NCI-H1930 (cell line): ENCODE measurements at regions not wholly inside any gene's neighbourhood (a gene's known extent, or its start where the extent isn't known, plus 50 kb on each side); places are given as distances from the start of the nearest gene placed in this dataset.
"Not testable (repeated sequence)": the region's sequence is repeated elsewhere in the genome, so short reads cannot be mapped to it uniquely, and the experiment has no call there.

Experiments
- DNase-seq, 2 experiments: peaks; one replicate each; lab custom pipeline; 2025; lab: John Stamatoyannopoulos, UW

- DNase-seq: no peak
These were observed 251.2 kb downstream of the PAPSS1 start for GRCh38 chr4:107468812-107469211.

DNA sequence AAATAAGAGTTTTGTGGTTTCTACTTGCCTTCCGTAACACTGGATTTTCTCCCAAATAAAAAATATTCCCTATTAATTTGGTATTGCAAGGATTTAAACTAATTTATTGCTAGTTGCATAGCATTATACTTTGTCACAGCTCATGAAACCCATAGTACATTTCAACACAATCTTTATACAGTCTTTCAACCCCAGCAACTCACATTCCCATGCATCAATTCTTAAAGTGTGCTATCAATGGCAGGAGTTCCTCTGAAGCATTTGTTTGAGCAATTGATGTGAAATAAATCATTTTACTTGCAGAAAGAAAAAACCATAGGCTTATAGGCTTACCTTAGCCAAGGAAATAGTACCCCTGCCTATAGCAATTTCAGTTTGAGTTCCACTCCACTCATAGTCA is 251.9 kb downstream of the PAPSS1 start:
- DNase-seq: no peak

- DNase-seq: no peak
These were observed 252.6 kb downstream of the PAPSS1 start for GRCh38 chr4:107467461-107467860.

- no peak for DNase-seq
These were observed 261.8 kb downstream of the PAPSS1 start for GRCh38 chr4:107458194-107458593.

GRCh38 chr4:107453987-107454386 is 266.0 kb downstream of the PAPSS1 start:
- no peak for DNase-seq

- DNase-seq: no peak
These were observed 267.1 kb downstream of the PAPSS1 start for GRCh38 chr4:107452717-107453630.

- no peak for DNase-seq
These were observed 270.2 kb downstream of the PAPSS1 start for GRCh38 chr4:107449611-107450369.

- no peak for DNase-seq
These were observed 277.4 kb downstream of the PAPSS1 start for GRCh38 chr4:107442538-107443111.

DNA sequence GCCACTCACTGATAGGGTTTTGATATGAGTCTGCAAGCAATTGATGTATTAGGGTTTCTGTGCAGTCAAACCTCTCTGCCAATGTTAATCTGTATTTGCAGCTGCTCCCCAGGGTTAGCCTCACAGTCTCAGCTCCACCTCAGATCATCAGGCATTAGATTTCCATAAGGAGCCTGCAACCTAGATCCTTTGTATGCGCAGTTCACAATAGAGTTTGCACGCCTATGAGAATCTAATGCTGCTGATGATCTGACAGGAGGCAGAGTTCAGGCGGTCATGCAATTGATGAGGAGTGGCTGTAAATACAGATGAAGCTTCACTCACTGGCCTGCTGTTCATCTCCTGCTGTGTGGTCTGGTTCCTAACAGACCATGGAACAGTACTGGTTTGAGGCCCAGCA is 280.6 kb downstream of the PAPSS1 start:
- no peak for DNase-seq

GRCh38 chr4:107436471-107436870 is 283.6 kb downstream of the PAPSS1 start:
- DNase-seq: not testable (repeated sequence)

DNA sequence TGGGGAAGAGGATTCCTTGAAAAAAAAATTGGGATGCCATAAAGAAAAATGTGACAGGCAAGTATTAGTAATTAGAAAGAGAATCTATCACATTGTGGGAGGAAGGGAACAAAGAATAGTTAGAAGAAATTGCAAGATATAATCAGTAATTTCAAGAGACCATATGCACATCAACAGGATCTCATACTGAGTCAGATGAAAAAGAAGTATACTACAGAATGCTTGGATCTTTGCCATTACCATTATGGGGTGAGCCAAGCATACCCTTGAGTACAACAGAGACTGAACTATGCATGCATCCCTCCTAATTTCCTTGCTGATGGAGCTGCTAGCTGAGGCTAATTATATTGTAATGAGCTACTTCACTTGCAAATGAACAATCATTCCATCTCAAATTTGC is 287.6 kb downstream of the PAPSS1 start:
- no peak for DNase-seq

GRCh38 chr4:107423677-107424405 is 296.2 kb downstream of the PAPSS1 start:
- no peak for DNase-seq

DNA sequence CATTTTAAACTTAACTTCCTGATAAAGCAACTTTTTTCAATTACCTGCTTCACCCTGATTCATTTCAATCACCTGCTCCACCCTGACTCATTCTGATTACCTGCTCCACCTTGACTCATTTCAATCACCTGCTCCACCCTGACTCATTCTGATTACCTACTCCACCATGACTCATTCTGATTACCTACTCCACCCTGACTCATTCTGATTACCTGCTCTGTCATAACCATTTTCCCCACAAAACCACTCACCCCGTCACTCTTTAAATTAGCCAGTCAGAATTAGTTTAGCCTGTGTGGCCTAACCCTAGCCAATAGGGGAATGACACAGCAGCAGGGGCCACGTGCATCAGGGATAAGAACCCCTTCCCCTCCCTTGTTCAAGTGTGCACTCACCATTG is 300.5 kb downstream of the PAPSS1 start:
- not testable (repeated sequence) for DNase-seq

DNA sequence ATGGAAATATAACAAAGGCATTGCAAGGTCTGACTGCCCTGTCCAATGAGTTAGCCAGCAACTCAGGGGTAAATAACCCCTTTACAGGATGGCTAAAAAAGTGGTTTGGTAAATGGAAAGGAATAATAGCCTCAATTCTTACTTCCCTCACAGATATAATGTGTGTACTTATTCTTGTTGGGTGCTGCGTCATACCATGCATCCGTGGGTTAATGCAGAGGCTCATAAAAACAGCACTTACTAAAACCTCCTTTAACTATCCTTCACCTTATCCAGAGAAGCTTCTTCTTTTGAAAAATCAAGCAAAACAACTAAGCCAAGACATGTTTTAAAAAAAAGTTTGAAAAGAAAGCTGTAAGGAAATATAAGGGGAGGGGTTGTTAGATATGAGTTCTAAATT is 301.0 kb downstream of the PAPSS1 start:
- DNase-seq: no peak

GRCh38 chr4:107415490-107415889 is 304.5 kb downstream of the PAPSS1 start:
- not testable (repeated sequence) for DNase-seq

DNA sequence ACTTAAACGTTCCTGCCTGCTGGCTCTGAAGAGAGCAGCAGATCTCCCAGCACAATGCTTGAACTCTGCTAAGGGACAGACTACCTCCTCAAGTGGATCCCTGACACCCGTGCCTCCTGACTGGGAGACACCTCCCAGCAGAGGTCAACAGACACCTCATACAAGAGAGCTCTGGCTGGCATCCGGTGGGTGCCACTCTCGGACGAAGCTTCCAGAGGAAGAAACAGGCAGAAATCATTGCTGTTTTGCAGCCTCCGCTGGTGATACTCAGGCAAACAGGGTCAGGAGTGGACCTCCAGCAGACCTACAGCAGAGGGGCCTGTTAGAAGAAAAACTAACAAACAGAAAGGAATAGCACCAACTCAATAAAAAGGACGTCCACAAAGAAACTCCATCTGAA is 310.2 kb downstream of the PAPSS1 start:
- not testable (repeated sequence) for DNase-seq

- DNase-seq: no peak
These were observed 311.1 kb downstream of the PAPSS1 start for GRCh38 chr4:107408968-107409367.

- DNase-seq: no peak
These were observed 315.3 kb downstream of the PAPSS1 start for GRCh38 chr4:107404591-107405300.

GRCh38 chr4:107402291-107402690 is 317.7 kb downstream of the PAPSS1 start:
- DNase-seq: no peak

- DNase-seq: no peak
These were observed 327.1 kb downstream of the PAPSS1 start for GRCh38 chr4:107392951-107393350.

DNA sequence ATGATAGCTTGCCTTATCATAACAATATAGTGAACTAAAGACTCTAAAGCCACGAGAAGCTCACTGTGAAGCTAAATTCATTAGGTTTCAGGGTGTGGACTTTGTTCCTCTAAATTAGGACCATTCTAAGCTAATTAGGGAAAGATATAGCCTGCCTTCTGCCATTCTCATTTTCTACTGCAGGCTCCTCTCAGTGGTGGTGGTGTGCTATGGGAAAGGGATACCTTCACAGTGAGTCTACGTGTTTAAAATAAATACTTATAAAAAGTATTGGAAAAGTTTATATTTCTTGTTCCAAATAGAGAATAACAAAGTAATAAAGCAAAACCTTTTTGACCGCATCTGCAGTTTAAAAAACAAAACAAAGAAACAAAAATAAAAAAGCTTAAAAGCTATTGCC is 327.7 kb downstream of the PAPSS1 start:
- no peak for DNase-seq
